ENCODE measurements at regions not wholly inside any gene's neighbourhood (a gene's known extent, or its start where the extent isn't known, plus 50 kb on each side); places are given as distances from the start of the nearest gene placed in this dataset.

- H3K9ac ChIP-seq (ENCODE audit: low read length): no peak overlapping the region
- no peaks in the 10 kb centered on the region for H4K20me1 ChIP-seq (ENCODE audit: insufficient read depth)
- H3K9me3 ChIP-seq (ENCODE audit: low read length): no peaks in the 10 kb centered on the region
- H3K4me2 ChIP-seq (ENCODE audit: low read length): no peak overlapping the region
- H3F3A ChIP-seq (ENCODE audit: insufficient read depth, low read length, poor library complexity, severe bottlenecking): no peaks in the 10 kb centered on the region
- no peaks in the 10 kb centered on the region for H3K9me2 ChIP-seq (ENCODE audit: insufficient read depth, low read length)
- H3K27ac ChIP-seq (ENCODE audit: low read length): no peak overlapping the region
- H2AFZ ChIP-seq (ENCODE audit: low read depth, low read length): no peak overlapping the region
- no peaks in the 10 kb centered on the region for H3K27me3 ChIP-seq (ENCODE audit: insufficient read depth, low read depth, low read length)
- H3K36me3 ChIP-seq (ENCODE audit: insufficient read depth, low read length): no peaks in the 10 kb centered on the region
- TF ChIP-seq REST (IDR thresholded peaks at IDR 0.05; ENCODE audit: borderline replicate concordance): no peak
- no peak for TF ChIP-seq RAD21 (conservative IDR thresholded peaks at IDR 0.05)
- no peak for TF ChIP-seq CTCF (IDR thresholded peaks at IDR 0.05; ENCODE audit: poor library complexity, severe bottlenecking)
- no peak for TF ChIP-seq POLR2AphosphoS5 (IDR thresholded peaks at IDR 0.05)
- TF ChIP-seq MXI1 (conservative IDR thresholded peaks at IDR 0.05; ENCODE audit: poor library complexity, severe bottlenecking): no peak
- TF ChIP-seq SMC3 (conservative IDR thresholded peaks at IDR 0.05; ENCODE audit: poor library complexity): no peak
- TF ChIP-seq EP300 (conservative IDR thresholded peaks at IDR 0.05; ENCODE audit: poor library complexity, severe bottlenecking): no peak
- TF ChIP-seq TAF1 (IDR thresholded peaks at IDR 0.05; ENCODE audit: low read depth): no peak
- TF ChIP-seq EZH2 (IDR thresholded peaks at IDR 0.05; ENCODE audit: borderline replicate concordance, insufficient read depth, low read length, poor library complexity, severe bottlenecking): no peak
- no peaks in the 10 kb centered on the region for H3K79me2 ChIP-seq (replicated peaks; ENCODE audit: insufficient read depth, low read length)
- no peak overlapping the region for H3K4me3 ChIP-seq (ENCODE audit: low read length)
Observed at GRCh38 chr5:2615917-2616316, 135.6 kb downstream of the IRX2 start.

GRCh38 chr5:2614571-2614970, 136.9 kb downstream of the IRX2 start:
- Histone ChIP-seq H4K20me1 (ENCODE audit: insufficient read depth) (no peaks in the 10 kb centered on the region), H3K27me3 (ENCODE audit: insufficient read depth, low read depth, low read length) (no peaks in the 10 kb centered on the region), H3K36me3 (ENCODE audit: insufficient read depth, low read length) (no peaks in the 10 kb centered on the region), H3F3A (ENCODE audit: insufficient read depth, low read length, poor library complexity, severe bottlenecking) (no peaks in the 10 kb centered on the region), H3K79me2 (replicated peaks; ENCODE audit: insufficient read depth, low read length) (no peaks in the 10 kb centered on the region), H3K4me2 (ENCODE audit: low read length) (no peak overlapping the region), H3K27ac (ENCODE audit: low read length) (no peak overlapping the region), H3K4me3 (ENCODE audit: low read length) (no peak overlapping the region), H3K9ac (ENCODE audit: low read length) (no peak overlapping the region), H2AFZ (ENCODE audit: low read depth, low read length) (no peak overlapping the region), H3K9me2 (ENCODE audit: insufficient read depth, low read length) (no peaks in the 10 kb centered on the region), H3K9me3 (ENCODE audit: low read length) (no peaks in the 10 kb centered on the region)
- TF ChIP-seq EZH2 (IDR thresholded peaks at IDR 0.05; ENCODE audit: borderline replicate concordance, insufficient read depth, low read length, poor library complexity, severe bottlenecking) (no peak), CTCF (IDR thresholded peaks at IDR 0.05; ENCODE audit: poor library complexity, severe bottlenecking) (no peak), POLR2AphosphoS5 (IDR thresholded peaks at IDR 0.05) (no peak), SMC3 (conservative IDR thresholded peaks at IDR 0.05; ENCODE audit: poor library complexity) (no peak), REST (IDR thresholded peaks at IDR 0.05; ENCODE audit: borderline replicate concordance) (no peak), TAF1 (IDR thresholded peaks at IDR 0.05; ENCODE audit: low read depth) (no peak), RAD21 (conservative IDR thresholded peaks at IDR 0.05) (no peak), MXI1 (conservative IDR thresholded peaks at IDR 0.05; ENCODE audit: poor library complexity, severe bottlenecking) (no peak), EP300 (conservative IDR thresholded peaks at IDR 0.05; ENCODE audit: poor library complexity, severe bottlenecking) (no peak)

All from neural cell (in vitro differentiated cells).